ENCODE measurements at regions not wholly inside any gene's neighbourhood (a gene's known extent, or its start where the extent isn't known, plus 50 kb on each side); places are given as distances from the start of the nearest gene placed in this dataset.

GRCh38 chrX:40148385-40149285 lies 50.9 kb upstream of the BCOR start:
- no peak for DNase-seq (ENCODE audit: low spot score)

DNA sequence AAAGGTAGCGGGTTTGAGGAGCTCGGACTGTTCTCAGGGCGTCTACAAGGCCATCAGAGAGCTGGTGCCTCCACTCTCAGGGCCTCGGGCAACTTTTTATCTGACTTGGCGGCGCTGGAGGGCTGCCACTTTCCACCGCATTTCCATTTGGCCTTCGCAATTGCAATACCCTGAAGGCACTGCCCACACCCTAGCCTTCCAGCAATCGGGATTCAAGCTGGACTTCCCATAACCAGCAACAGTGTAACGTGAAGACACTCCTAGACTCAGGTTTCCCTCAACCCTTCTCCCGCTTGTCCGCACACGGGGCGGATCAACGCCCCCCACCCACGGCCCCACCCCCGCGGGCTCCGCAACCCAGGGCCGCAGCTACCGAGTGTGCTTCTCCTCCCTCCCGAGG lies 50.2 kb upstream of the BCOR start:
- DNase-seq (ENCODE audit: low spot score) = no peak

Measured in pons (tissue), 1 donor.